ENCODE measurements at regions not wholly inside any gene's neighbourhood (a gene's known extent, or its start where the extent isn't known, plus 50 kb on each side); places are given as distances from the start of the nearest gene placed in this dataset.

DNA sequence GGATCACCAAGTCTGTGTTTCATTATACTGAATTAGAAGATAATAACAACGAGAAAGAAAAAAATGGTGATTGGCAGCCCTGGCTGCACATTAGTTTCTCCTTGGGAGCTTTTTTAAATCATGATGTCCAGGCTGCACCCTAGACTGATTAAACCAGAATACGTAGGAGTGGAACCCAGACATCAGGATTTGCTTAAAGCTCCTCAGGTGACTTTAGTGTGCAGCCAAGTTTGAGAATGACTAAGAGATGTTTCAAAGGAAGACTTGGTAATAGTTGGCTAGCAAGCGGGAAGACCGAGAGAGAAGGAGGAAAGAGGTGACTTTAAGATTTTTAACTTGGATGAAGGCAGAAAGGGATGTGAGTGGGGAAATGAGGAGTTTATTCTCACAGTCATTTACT lies 71.4 kb upstream of the SERP2 start:
- no peak for TF ChIP-seq EZH2 (IDR thresholded peaks at IDR 0.05; ENCODE audit: insufficient read depth, poor library complexity, severe bottlenecking)
- TF ChIP-seq EZH2phosphoT487 (IDR thresholded peaks at IDR 0.05; ENCODE audit: insufficient read depth, low read depth): no peak

All from GM23248 (cell line).